GM12892 (cell line): ENCODE measurements at regions not wholly inside any gene's neighbourhood (a gene's known extent, or its start where the extent isn't known, plus 50 kb on each side); places are given as distances from the start of the nearest gene placed in this dataset.

ENCODE experiments used
- POLR2A ChIP-seq: IDR thresholded peaks from 2 replicates; pipeline ENCODE4 v1.6.1; 2011; ENCODE audit warnings: low read depth, low read length, control low read depth
- TAF1 ChIP-seq: IDR thresholded peaks from 2 replicates; pipeline ENCODE4 v1.6.1; 2011; ENCODE audit warnings: low read depth, mild to moderate bottlenecking, control low read depth, low read length, borderline replicate concordance

GRCh38 chr2:5841126-5841525 lies 148.9 kb downstream of the SOX11 start:
- TF ChIP-seq TAF1 (no peak), POLR2A (no peak)
